HG03135 (cell line): ENCODE measurements at regions not wholly inside any gene's neighbourhood (a gene's known extent, or its start where the extent isn't known, plus 50 kb on each side); places are given as distances from the start of the nearest gene placed in this dataset.
"Not testable (repeated sequence)": the region's sequence is repeated elsewhere in the genome, so short reads cannot be mapped to it uniquely, and the experiment has no call there.

Experiments used
- ATAC-seq: cut with Tn5 transposase; IDR thresholded peaks from one replicate; pipeline ENCODE4 v1.9.1; 2021; ENCODE audit warnings: mild to moderate bottlenecking, moderate library complexity; ENCODE audit not compliant: unreplicated experiment

DNA sequence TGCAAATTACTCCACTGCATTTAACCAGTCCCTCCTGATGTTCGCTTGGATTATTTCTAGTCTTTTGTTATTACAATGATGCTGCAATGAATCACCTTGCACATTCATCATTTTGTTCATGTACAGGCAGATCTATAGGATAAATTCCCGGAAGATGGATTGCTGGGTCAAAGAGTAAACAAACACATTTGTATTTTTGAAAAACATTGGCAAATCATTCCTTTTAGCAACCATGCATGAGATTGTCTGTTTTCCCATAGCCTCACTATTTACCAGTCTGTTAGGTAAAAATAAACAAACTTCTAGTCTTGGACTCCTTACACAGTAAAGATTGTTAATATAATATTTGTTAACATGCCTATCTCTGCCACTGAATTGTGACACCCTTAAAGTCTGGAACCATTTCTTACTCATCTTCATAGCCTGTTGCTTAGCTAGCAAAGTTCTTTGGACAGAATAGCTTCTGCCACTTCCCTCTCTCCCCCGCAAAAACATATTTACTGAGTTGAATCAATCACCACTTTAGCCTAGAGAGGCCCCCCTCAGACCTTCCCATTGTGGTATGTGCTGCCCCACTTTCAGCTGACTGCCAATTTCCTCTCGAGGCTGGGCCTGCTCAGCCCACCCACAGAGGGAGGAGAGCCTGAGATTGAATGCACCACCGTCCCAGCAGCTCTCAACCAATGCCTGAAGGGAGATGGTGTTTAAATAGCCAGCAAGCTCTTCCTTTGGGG lies 108.4 kb upstream of the ATXN3L start:
- no peak for ATAC-seq

DNA sequence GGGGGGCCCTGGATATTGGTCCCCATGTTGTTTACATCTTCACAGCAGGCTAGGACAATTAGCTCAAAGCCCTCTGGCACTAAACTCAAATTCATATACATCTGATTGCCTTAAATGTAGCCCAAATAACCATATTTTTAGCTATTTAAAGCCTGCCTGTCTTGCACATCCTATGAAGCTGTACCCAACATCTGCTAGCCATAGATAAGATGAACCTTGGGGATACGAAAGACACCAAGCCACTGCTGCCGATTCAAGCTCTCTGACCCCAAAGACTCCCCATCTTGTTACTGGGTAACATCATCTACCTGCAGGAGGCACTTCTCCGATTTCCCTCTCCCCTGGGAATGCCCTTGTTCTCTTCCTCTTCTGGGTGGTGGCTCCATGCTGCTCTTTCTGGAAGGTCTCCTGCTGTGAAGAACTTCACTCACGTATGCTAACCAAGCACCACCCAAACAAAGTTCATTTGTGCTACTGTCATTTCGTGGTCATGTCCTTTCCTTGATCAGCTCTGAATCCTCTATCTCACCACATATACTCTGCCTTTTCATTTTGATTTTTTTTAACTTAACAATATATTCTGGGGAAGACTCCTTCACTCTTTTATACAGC lies 107.7 kb upstream of the ATXN3L start:
- no peak for ATAC-seq

DNA sequence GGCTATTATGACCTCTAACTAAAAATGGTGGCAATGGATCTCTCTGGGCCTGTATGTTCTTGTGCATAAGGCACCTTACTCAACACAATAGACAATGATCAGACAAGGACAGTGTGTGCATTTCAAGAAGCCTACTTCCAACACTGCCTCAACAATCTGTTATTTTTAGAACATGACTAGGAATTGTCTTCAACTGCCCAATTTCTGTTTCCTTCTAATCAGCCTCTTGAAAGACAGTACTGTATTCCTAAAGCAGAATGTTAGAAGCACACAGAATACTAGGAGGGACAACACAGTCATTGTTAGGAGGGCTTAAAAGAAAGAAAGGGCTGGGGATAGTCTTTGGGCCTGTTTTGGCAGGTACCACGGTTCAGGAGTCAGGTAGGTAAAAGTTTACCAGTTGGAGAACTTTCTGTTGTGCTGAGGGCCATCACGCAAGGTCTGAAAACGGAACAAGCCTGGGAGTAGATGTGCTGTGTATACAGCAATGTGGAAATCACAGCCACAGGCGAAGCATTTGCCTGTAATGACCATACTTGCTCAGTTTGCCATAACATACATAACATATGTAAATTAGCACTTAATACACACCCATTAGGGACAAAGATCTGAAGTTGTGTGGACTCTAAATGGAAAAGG lies 100.8 kb upstream of the ATXN3L start:
- ATAC-seq: no peak

DNA sequence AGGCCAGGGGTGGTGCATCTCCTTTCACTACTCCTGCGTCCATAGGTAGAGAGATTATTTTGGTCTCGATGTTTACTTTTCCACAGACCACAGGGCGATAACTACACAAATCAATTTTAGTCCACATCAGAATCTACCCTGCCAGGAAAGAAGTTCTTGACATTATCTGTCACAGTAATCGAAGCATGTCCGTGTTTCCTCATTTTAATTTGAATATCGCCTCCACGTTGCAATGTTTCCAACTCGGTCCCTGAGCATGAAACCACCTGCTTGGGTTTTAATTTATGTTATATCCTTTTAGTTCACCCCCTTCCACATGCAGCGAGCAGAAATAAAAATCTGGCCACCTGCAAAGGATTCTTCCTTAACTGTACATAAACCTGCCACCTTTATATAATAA lies 100.1 kb upstream of the ATXN3L start:
- ATAC-seq: no peak

DNA sequence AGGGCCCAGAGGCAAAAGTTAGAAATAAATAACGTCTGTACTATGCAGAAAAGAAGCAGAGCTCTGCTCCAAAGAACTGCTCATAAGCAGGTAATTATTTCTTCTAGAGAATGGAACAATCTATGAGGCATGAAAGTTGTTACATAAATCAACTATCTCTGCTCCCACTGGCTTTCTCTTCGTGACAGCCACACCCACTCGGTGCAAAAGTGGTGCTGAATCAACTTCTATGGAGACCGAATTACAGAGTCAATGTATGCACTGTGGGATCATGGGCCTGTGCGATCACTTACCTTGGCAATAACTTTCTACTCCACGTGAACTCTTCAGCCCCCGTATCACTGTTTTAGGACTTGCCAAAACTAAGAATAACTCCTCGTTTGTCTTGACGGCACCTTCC lies 99.4 kb upstream of the ATXN3L start:
- no peak for ATAC-seq

DNA sequence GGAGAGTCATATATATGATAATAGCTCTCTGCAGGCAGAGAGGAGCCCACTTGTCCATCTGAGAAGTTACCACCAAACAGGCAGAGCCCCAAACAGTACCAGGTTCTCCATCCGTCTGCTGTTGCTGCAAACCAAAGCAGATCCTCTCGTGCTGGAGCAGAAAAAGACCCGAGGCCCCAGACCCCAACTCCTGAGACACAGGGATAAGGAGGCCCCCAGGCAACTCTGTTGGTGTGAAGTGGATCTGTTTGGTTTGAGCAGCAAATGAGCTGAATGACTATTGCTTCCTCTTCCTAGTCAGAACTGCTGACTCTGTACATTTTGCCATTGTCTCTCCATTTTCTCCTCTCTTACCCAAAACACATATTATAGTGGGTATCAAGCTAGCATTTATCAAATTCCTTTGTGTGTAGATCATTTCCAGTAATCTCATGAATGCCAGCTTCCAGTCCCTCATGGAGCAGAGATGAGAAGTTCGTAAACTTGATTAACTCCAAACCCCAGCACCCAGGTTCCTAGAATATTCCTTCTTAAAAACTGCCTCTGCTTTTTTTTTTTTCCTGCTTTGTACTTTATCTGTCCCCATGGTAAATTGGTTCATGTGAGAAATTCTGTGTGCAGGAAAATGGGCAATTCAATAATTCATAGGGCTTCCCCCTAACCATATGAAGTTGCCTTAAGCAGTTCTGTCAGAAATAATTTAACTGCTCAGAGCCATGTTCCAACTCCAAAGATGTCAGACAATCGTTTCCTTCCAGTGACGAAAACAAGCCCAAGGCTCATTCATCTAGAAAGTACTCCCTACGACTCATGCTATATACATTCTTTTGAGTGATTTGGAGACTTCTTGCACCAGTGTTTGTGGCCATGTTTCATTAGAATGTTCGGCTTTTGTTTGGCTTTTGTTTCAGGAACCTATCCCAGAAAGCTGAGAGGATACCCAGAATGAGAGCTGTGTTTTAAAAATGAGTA lies 98.6 kb upstream of the ATXN3L start:
- no peak for ATAC-seq

DNA sequence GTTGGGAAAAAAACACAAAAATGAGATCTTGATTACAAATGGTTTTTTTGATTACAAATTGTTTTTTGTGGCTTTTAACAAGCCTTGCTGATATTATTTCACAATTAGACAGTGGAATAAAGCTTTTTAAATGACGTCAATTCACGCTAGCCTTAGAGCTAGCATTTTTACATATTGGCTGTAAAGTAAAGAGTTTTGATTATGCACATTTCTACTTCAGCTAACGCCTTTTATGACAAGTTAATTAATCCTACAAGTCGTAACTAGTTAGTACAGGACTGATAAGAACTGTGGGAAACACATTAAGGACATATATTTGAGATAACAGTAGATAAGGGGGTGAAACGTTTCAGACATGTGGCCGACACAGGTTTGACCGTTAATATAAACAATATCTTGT lies 95.7 kb upstream of the ATXN3L start:
- no peak for ATAC-seq

DNA sequence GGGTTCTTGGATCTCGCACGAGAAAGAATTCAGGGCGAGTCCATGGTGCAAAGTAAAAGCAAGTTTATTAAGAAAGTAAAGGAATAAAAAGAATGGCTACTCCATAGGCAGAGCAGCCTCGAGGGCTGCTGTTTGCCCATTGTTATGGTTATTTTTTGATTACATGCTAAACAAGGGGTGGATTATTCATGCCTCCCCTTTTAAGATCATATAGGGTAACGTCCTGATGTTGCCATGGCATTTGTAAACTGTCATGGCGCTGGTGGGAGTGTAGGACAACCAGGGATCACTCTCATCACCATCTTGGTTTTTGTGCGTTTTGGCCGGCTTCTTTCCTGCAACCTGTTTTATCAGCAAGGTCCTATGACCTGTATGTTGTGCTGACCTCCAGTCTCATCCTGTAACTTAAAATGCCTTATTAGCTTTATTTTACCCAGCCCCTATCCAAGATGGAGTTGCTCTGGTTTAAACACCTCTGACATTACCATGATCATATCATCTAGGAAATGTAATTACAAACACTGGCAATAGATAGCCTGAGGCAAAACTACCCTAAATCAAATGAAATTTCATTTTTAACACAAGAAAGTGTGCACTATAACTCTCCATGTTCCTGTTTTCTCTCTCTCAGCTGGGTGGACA lies 94.3 kb upstream of the ATXN3L start:
- ATAC-seq: no peak

DNA sequence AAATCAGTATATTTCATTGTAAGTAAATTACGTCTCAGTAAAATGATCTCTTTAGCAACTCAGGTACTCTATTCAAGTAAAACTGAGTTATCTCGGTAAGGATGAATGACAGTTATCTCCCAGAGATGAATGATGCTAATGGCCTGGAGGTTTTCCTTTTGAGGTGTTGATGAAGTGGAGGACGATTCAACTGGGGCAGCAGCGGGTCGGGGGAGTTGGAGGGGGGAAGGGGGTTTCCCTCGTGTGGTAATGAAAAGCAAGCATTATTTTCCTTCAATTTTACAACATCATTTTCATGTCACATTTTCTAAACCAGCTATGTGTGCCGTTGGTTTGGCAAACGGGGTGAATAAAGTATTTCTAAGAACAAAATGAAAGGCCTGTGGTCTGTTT lies 92.4 kb upstream of the ATXN3L start:
- no peak for ATAC-seq

DNA sequence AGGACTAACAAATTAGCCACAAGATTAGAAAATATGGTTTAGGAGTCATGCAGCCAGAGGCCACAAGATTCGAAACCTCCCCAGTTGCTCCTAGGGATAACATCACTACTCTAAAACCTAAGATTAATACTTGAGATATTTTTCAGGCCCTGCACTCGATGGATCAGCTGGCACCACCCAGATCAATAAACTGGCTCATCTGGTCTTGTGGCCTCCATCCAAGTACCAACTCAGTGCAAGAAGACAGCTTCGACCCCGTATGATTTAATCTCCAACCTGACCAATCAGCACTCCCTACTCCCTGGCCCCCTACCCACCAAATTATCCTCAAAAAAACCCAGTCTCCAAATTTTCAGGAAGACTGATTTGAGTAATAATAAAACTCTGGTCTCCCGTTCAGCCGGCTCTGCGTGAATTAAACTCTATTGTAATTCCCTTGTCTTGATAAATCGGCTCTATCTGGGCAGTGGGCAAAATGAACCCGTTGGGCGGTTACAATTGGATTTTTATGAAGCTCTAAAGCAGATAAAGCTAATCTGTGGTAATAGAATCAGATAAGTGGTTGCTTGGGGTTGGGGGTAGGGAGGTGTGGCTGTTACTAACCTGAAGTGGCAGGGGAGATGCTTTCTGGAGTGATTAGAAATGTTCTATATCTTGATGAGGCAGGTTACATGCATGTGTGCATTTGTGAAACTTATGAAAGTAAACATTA lies 91.8 kb upstream of the ATXN3L start:
- ATAC-seq: no peak

DNA sequence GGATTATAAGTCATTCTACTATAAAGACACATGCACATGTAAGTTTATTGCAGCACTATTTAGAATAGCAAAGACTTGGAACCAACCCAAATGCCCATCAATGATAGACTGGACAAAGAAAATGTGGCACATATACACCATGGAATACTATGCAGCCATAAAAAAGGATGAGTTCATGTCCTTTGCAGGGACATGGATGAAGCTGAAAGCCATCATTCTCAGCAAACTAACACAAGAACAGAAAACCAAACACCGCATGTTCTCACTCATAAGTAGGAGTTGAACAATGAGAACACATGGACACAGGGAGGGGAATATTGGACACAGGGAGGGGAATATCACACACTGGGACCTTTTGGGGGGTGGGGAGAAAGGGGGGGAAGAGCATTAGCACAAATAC lies 88.7 kb upstream of the ATXN3L start:
- not testable (repeated sequence) for ATAC-seq

DNA sequence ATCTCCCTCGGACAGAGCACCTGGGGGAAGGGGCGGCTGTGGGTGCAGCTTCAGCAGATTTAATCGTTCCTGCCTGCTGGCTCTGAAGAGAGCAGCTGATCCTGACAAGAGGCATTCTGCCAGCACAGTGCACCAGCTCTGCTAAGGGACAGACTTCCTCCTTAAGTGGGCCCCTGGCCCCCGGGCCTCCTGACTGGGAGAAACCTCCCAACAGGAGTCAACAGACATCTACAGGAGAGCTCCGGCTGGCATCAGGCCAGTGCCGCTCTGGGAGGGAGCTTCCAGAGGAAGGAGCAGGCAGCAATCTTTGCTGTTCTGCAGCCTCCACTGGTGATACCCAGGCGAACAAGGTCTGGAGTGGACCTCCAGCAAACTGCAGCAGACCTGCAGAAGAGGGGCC lies 84.9 kb upstream of the ATXN3L start:
- ATAC-seq: not testable (repeated sequence)

DNA sequence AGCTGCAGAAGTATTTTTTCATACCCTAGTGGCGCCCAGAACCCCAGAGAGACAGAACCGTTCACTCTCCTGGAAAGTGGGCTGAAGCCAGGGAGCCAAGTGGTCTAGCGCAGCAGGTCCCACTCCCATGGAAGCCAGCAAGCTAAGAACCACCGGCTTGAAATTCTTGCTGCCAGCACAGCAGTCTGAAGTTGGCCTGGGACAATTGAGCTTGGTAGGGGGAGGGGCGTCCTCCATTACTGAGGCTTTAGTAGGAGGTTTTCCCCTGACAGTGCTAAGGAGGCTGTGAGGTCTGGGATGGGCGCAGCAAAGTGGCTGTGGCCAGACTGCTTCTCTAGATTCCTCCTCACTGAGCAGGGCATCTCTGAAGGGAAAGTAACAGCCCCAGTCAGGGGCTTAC lies 84.5 kb upstream of the ATXN3L start:
- no peak for ATAC-seq

DNA sequence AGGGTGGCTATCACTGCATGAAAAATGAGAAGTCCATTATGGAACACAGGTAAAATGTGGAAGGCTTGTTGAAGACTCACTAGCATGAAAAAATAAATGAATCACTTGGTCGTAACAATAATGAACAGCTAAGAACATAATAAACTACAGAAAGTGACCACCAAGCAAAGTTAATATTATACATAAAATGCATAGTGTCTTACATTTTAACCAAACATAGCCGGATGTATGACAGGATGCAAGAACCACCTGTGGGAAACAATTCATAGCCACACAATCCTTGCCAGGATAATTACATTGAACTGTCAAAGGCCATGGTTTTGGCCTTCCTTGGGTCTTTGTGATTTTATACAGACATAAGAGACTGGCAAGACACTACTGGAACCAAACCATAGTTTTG lies 81.9 kb upstream of the ATXN3L start:
- ATAC-seq: peak; percentile 69

DNA sequence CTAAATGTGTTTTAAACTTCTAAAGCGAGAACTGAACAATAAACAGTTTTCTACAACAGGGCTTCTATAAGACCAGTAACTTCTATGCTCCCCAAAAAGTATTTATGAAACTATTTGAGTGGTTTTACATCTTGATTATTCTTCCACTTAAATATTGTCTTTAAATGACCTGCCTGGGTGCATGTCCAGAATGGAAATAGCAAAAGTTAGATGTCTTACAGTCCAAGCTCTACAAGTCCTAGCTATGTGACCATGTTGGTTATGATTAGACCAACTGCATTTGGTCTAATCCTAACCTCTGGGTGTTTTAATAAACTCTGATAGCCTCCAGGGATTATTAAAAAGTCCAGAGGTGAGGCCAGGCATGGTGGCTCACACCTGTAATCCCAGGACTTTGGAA lies 79.0 kb upstream of the ATXN3L start:
- ATAC-seq: no peak

DNA sequence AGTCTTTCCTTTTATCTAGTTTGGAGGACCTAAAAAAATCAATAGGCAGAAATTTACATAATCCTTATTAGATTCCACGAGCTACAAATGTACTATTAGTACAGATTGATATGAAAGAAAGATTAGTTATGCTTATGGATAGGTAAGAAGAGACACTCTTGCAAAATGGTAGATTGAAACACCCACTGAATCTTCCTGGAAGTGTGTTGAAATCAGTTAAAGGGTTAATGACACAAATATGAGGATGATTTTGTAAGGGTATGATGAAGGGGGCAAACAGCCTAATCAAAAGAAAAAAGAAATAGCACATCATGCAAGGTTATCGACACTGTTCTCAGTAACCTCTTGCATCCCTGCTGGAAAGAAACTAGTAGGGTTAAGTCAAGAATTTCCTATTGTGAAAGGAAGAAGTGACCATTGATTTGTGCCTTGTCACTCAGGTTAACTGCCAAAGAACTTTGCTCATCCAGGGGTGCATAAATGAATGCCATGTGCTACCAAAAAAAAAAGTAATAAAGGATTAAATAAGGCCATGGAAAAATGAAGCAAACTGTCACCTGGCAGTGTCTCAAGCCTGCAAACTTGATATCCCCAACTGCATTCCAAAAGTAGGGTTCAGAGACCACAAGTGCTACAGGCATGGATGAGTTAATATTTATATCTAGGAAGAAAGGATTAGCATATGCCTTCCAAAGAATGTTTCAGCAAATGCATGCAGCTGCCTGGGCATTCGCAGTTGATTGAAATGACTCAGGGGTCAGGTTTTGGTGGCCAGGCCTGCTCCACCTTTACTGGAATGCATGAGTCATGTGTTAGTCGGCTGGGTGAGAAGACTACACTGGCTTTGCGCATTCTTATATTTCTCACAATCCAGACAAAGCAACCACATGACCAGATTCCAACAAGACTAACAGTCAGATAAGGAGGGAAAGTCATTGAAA lies 78.3 kb upstream of the ATXN3L start:
- ATAC-seq: no peak

DNA sequence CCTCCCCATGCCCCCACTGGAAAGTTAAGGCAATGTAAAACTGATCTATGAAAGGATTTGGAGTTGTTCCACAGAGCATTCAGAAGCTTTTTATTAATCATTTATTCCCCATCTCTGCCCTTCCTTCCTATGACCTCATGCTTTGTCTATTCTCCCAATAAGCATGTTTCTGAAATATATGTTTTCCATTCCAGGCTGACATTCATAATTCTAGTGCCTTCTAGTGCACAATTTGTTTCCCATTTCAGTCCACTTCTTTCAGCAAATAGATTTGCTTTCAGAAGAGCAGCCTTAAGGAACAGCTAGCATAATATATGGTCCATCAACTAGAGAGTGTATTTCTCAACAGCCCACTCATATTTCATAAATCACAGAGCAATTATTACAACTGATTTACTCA lies 77.1 kb upstream of the ATXN3L start:
- no peak for ATAC-seq

DNA sequence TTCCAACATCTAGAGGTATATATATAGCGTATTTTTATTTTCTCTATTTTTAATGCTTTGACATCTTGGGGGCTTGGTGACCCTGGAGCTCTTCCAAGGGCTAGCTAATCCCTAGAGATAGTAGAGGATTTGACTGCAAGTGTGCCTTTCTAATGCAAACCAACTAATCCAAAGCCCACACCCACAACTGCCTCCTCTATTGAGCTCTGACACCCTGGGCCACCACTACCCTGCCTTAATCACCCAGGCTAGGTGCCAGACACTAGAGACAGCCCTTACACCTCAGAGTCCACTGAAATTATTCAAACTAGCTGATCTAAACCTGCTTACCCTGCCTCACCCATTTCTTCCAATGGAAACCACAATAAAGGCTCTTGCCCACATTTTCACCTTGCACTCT lies 69.6 kb upstream of the ATXN3L start:
- no peak for ATAC-seq
